Epithelial cell of proximal tubule (primary cell): ENCODE measurements at regions not wholly inside any gene's neighbourhood (a gene's known extent, or its start where the extent isn't known, plus 50 kb on each side); places are given as distances from the start of the nearest gene placed in this dataset.
"Not testable (repeated sequence)": the region's sequence is repeated elsewhere in the genome, so short reads cannot be mapped to it uniquely, and the experiment has no call there.

Experiments used
- DNase-seq: peaks from one replicate; pipeline ENCODE4 v3.0.0-alpha.2; 2011; ENCODE audit warnings: low read depth
- H3K4me3 ChIP-seq: 2 replicates; pipeline ENCODE4 v1.5.1; 2011; ENCODE audit warnings: low read depth, mild to moderate bottlenecking, low read length
- CTCF ChIP-seq: conservative IDR thresholded peaks from 2 replicates; pipeline ENCODE4 v1.5.1; 2012; ENCODE audit warnings: low read depth, mild to moderate bottlenecking, low read length

GRCh38 chr1:228611707-228612106 lies 123.6 kb upstream of the RHOU start:
- H3K4me3 ChIP-seq, DNase-seq: not testable (repeated sequence)

- not testable (repeated sequence) for H3K4me3 ChIP-seq, DNase-seq
These were observed 113.1 kb upstream of the RHOU start for GRCh38 chr1:228622002-228622716.

GRCh38 chr1:228626481-228626880 lies 108.8 kb upstream of the RHOU start:
- DNase-seq, H3K4me3 ChIP-seq: not testable (repeated sequence)

- DNase-seq, H3K4me3 ChIP-seq: not testable (repeated sequence)
These were observed 102.4 kb upstream of the RHOU start for GRCh38 chr1:228632858-228633257.

GRCh38 chr1:228635304-228635703 lies 100.0 kb upstream of the RHOU start:
- not testable (repeated sequence) for DNase-seq
- peak overlapping the region; percentile 23 for H3K4me3 ChIP-seq

- not testable (repeated sequence) for DNase-seq, H3K4me3 ChIP-seq
These were observed 97.8 kb upstream of the RHOU start for GRCh38 chr1:228637529-228637928.

GRCh38 chr1:228646717-228647522 lies 88.4 kb upstream of the RHOU start:
- peak overlapping the region; percentile 65 for H3K4me3 ChIP-seq
- no peak for DNase-seq
- TF ChIP-seq CTCF = no peak

GRCh38 chr1:228647523-228648444 lies 87.5 kb upstream of the RHOU start:
- H3K4me3 ChIP-seq = peak overlapping the region; percentile 65
- TF ChIP-seq CTCF = no peak
- DNase-seq = no peak

- peak overlapping the region; percentile 65 for H3K4me3 ChIP-seq
- no peak for DNase-seq
- TF ChIP-seq CTCF = no peak
These were observed 86.5 kb upstream of the RHOU start for GRCh38 chr1:228648647-228649383.
